ENCODE measurements at regions not wholly inside any gene's neighbourhood (a gene's known extent, or its start where the extent isn't known, plus 50 kb on each side); places are given as distances from the start of the nearest gene placed in this dataset.

GRCh38 chr7:46178661-46179060 is 257.6 kb upstream of the IGFBP3 start (continued):
- TF ChIP-seq ZBTB40 (IDR thresholded peaks at IDR 0.05; ENCODE audit: borderline replicate concordance) (no peak), PKNOX1 (IDR thresholded peaks at IDR 0.05) (no peak), NR2C1 (IDR thresholded peaks at IDR 0.05) (no peak), EP300 (IDR thresholded peaks at IDR 0.05; ENCODE audit: borderline replicate concordance in 1 of 2, control insufficient read depth in 1 of 2, low read depth in 2 of 2, low read length in 2 of 2) (no peak), NKRF (conservative IDR thresholded peaks at IDR 0.05) (no peak), YBX1 (IDR thresholded peaks at IDR 0.05) (no peak), SRF (IDR thresholded peaks at IDR 0.05; ENCODE audit: low read depth in 2 of 2, low read length in 2 of 2) (no peak)
- TF ChIP-seq, protein P1, sequence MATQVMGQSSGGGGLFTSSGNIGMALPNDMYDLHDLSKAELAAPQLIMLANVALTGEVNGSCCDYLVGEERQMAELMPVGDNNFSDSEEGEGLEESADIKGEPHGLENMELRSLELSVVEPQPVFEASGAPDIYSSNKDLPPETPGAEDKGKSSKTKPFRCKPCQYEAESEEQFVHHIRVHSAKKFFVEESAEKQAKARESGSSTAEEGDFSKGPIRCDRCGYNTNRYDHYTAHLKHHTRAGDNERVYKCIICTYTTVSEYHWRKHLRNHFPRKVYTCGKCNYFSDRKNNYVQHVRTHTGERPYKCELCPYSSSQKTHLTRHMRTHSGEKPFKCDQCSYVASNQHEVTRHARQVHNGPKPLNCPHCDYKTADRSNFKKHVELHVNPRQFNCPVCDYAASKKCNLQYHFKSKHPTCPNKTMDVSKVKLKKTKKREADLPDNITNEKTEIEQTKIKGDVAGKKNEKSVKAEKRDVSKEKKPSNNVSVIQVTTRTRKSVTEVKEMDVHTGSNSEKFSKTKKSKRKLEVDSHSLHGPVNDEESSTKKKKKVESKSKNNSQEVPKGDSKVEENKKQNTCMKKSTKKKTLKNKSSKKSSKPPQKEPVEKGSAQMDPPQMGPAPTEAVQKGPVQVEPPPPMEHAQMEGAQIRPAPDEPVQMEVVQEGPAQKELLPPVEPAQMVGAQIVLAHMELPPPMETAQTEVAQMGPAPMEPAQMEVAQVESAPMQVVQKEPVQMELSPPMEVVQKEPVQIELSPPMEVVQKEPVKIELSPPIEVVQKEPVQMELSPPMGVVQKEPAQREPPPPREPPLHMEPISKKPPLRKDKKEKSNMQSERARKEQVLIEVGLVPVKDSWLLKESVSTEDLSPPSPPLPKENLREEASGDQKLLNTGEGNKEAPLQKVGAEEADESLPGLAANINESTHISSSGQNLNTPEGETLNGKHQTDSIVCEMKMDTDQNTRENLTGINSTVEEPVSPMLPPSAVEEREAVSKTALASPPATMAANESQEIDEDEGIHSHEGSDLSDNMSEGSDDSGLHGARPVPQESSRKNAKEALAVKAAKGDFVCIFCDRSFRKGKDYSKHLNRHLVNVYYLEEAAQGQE (IDR thresholded peaks at IDR 0.05; ENCODE audit: low read depth, low read length), result no peak
